ENCODE measurements at regions not wholly inside any gene's neighbourhood (a gene's known extent, or its start where the extent isn't known, plus 50 kb on each side); places are given as distances from the start of the nearest gene placed in this dataset.

GRCh38 chr16:22663389-22664064 lies 150.4 kb upstream of the HS3ST2 start:
- Mint-ChIP-seq H3K27me3 (ENCODE audit: low read depth, poor library complexity) (no peaks in the 10 kb centered on the region), H3K27ac (no peak overlapping the region), H3K4me1 (no peaks in the 10 kb centered on the region), H3K9me3 (no peaks in the 10 kb centered on the region), H3K4me3 (no peak overlapping the region), H3K36me3 (ENCODE audit: low read depth) (no peaks in the 10 kb centered on the region)
- TF ChIP-seq CTCF (IDR thresholded peaks at IDR 0.05) = no peak
- DNase-seq = no peak

GRCh38 chr16:22664132-22664531 lies 149.8 kb upstream of the HS3ST2 start:
- Mint-ChIP-seq H3K9me3 (no peaks in the 10 kb centered on the region), H3K4me3 (no peak overlapping the region), H3K36me3 (ENCODE audit: low read depth) (no peaks in the 10 kb centered on the region), H3K4me1 (no peaks in the 10 kb centered on the region), H3K27me3 (ENCODE audit: low read depth, poor library complexity) (no peaks in the 10 kb centered on the region), H3K27ac (no peak overlapping the region)
- no peak for TF ChIP-seq CTCF (IDR thresholded peaks at IDR 0.05)
- DNase-seq = no peak

- no peaks in the 10 kb centered on the region for H3K4me1 Mint-ChIP-seq
- DNase-seq = no peak
- H3K27ac Mint-ChIP-seq = no peak overlapping the region
- H3K9me3 Mint-ChIP-seq = no peaks in the 10 kb centered on the region
- H3K4me3 Mint-ChIP-seq = no peak overlapping the region
- TF ChIP-seq CTCF (IDR thresholded peaks at IDR 0.05) = no peak
- H3K36me3 Mint-ChIP-seq (ENCODE audit: low read depth) = no peaks in the 10 kb centered on the region
- no peaks in the 10 kb centered on the region for H3K27me3 Mint-ChIP-seq (ENCODE audit: low read depth, poor library complexity)
Measured at GRCh38 chr16:22664561-22664997, 149.4 kb upstream of the HS3ST2 start.

- H3K4me1 Mint-ChIP-seq = no peaks in the 10 kb centered on the region
- no peak overlapping the region for H3K27ac Mint-ChIP-seq
- H3K9me3 Mint-ChIP-seq = no peaks in the 10 kb centered on the region
- DNase-seq = no peak
- H3K27me3 Mint-ChIP-seq (ENCODE audit: low read depth, poor library complexity) = no peaks in the 10 kb centered on the region
- no peak for TF ChIP-seq CTCF (IDR thresholded peaks at IDR 0.05)
- H3K4me3 Mint-ChIP-seq = no peak overlapping the region
- no peaks in the 10 kb centered on the region for H3K36me3 Mint-ChIP-seq (ENCODE audit: low read depth)
Measured at GRCh38 chr16:22665048-22665797, 148.7 kb upstream of the HS3ST2 start.

- Mint-ChIP-seq H3K4me1 (no peaks in the 10 kb centered on the region), H3K4me3 (no peak overlapping the region), H3K9me3 (no peaks in the 10 kb centered on the region), H3K27me3 (ENCODE audit: low read depth, poor library complexity) (no peaks in the 10 kb centered on the region), H3K27ac (no peak overlapping the region), H3K36me3 (ENCODE audit: low read depth) (no peaks in the 10 kb centered on the region)
- DNase-seq = no peak
- TF ChIP-seq CTCF (IDR thresholded peaks at IDR 0.05) = no peak
Measured at GRCh38 chr16:22665803-22666202, 148.2 kb upstream of the HS3ST2 start.

GRCh38 chr16:22668318-22668717 lies 145.6 kb upstream of the HS3ST2 start:
- no peak for DNase-seq
- no peaks in the 10 kb centered on the region for H3K27me3 Mint-ChIP-seq (ENCODE audit: low read depth, poor library complexity)
- no peak overlapping the region for H3K27ac Mint-ChIP-seq
- no peaks in the 10 kb centered on the region for H3K4me1 Mint-ChIP-seq
- H3K9me3 Mint-ChIP-seq = no peaks in the 10 kb centered on the region
- no peak overlapping the region for H3K4me3 Mint-ChIP-seq
- no peak for TF ChIP-seq CTCF (IDR thresholded peaks at IDR 0.05)
- no peaks in the 10 kb centered on the region for H3K36me3 Mint-ChIP-seq (ENCODE audit: low read depth)
